ENCODE measurements at regions not wholly inside any gene's neighbourhood (a gene's known extent, or its start where the extent isn't known, plus 50 kb on each side); places are given as distances from the start of the nearest gene placed in this dataset.
A peak's percentile ranks its signal among the peaks of the same experiment; 100 is the strongest.
"Not testable (repeated sequence)": the region's sequence is repeated elsewhere in the genome, so short reads cannot be mapped to it uniquely, and the experiment has no call there.

GRCh38 chr4:162475246-162475645, 311.4 kb upstream of the FSTL5 start:
- DNase-seq (ENCODE audit: low read depth, low spot score), result peak; percentile 7

- no peak for DNase-seq (ENCODE audit: low read depth, low spot score)
Observed at GRCh38 chr4:162469977-162470376, 306.2 kb upstream of the FSTL5 start.

- DNase-seq (ENCODE audit: low read depth, low spot score), result not testable (repeated sequence)
Observed at GRCh38 chr4:162465356-162465755, 301.6 kb upstream of the FSTL5 start.

- no peak for DNase-seq (ENCODE audit: low read depth, low spot score)
Observed at GRCh38 chr4:162461952-162462351, 298.2 kb upstream of the FSTL5 start.

- no peak for DNase-seq (ENCODE audit: low read depth, low spot score)
Observed at GRCh38 chr4:162458051-162458450, 294.3 kb upstream of the FSTL5 start.

GRCh38 chr4:162457071-162457865, 293.5 kb upstream of the FSTL5 start:
- no peak for DNase-seq (ENCODE audit: low read depth, low spot score)

GRCh38 chr4:162456106-162456505, 292.3 kb upstream of the FSTL5 start:
- DNase-seq (ENCODE audit: low read depth, low spot score), result no peak

- DNase-seq (ENCODE audit: low read depth, low spot score), result no peak
Observed at GRCh38 chr4:162450531-162451035, 286.8 kb upstream of the FSTL5 start.

GRCh38 chr4:162443510-162443909, 279.7 kb upstream of the FSTL5 start:
- DNase-seq (ENCODE audit: low read depth, low spot score), result no peak

GRCh38 chr4:162442128-162442527, 278.3 kb upstream of the FSTL5 start:
- no peak for DNase-seq (ENCODE audit: low read depth, low spot score)

GRCh38 chr4:162422312-162422711, 258.5 kb upstream of the FSTL5 start:
- no peak for DNase-seq (ENCODE audit: low read depth, low spot score)

- DNase-seq (ENCODE audit: low read depth, low spot score), result no peak
Observed at GRCh38 chr4:162410854-162411253, 247.1 kb upstream of the FSTL5 start.

- DNase-seq (ENCODE audit: low read depth, low spot score), result no peak
Observed at GRCh38 chr4:162409048-162409447, 245.2 kb upstream of the FSTL5 start.

GRCh38 chr4:162408309-162408708, 244.5 kb upstream of the FSTL5 start:
- no peak for DNase-seq (ENCODE audit: low read depth, low spot score)

GRCh38 chr4:162406637-162407365, 243.0 kb upstream of the FSTL5 start:
- no peak for DNase-seq (ENCODE audit: low read depth, low spot score)

GRCh38 chr4:162403932-162404331, 240.1 kb upstream of the FSTL5 start:
- DNase-seq (ENCODE audit: low read depth, low spot score), result no peak

GRCh38 chr4:162403419-162403818, 239.6 kb upstream of the FSTL5 start:
- no peak for DNase-seq (ENCODE audit: low read depth, low spot score)

- DNase-seq (ENCODE audit: low read depth, low spot score), result no peak
Observed at GRCh38 chr4:162401021-162401420, 237.2 kb upstream of the FSTL5 start.

GRCh38 chr4:162392946-162393345, 229.1 kb upstream of the FSTL5 start:
- no peak for DNase-seq (ENCODE audit: low read depth, low spot score)

- no peak for DNase-seq (ENCODE audit: low read depth, low spot score)
Observed at GRCh38 chr4:162366146-162366545, 202.3 kb upstream of the FSTL5 start.

- no peak for DNase-seq (ENCODE audit: low read depth, low spot score)
Observed at GRCh38 chr4:162364651-162365050, 200.9 kb upstream of the FSTL5 start.

- DNase-seq (ENCODE audit: low read depth, low spot score), result no peak
Observed at GRCh38 chr4:162360369-162361149, 196.8 kb upstream of the FSTL5 start.
